ENCODE measurements at regions not wholly inside any gene's neighbourhood (a gene's known extent, or its start where the extent isn't known, plus 50 kb on each side); places are given as distances from the start of the nearest gene placed in this dataset.
"Not testable (repeated sequence)": the region's sequence is repeated elsewhere in the genome, so short reads cannot be mapped to it uniquely, and the experiment has no call there.

GRCh38 chr5:67723873-67724272, 491.7 kb upstream of the PIK3R1 start:
- Mint-ChIP-seq H3K4me3 (no peak overlapping the region), H3K27ac (peak overlapping the region in 1 of 3 experiments; percentile 34), H3K9me3 (peaks cover 17% of the 10 kb centered on the region), H3K36me3 (ENCODE audit: low read depth) (no peaks in the 10 kb centered on the region), H3K27me3 (ENCODE audit: low read depth) (no peaks in the 10 kb centered on the region), H3K4me1 (peaks cover 8% of the 10 kb centered on the region)
- no peak for TF ChIP-seq CTCF (IDR thresholded peaks at IDR 0.05; ENCODE audit: unreplicated experiment in 3 of 3)

DNA sequence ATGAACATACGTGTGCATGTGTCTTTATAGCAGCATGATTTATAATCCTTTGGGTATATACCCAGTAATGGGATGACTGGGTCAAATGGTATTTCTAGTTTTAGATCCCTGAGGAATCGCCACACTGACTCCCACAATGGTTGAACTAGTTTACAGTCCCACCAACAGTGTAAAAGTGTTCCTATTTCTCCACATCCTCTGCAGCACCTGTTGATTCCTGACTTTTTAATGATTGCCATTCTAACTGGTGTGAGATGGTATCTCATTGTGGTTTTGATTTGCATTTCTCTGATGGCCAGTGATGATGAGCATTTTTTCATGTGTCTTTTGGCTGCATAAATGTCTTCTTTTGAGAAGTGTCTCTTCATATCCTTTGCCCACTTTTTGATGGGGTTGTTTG, 493.0 kb upstream of the PIK3R1 start:
- peaks cover 14% of the 10 kb centered on the region for H3K9me3 Mint-ChIP-seq
- not testable (repeated sequence) for H3K36me3 Mint-ChIP-seq (ENCODE audit: low read depth); H3K4me3 Mint-ChIP-seq; H3K27ac Mint-ChIP-seq; H3K4me1 Mint-ChIP-seq; H3K27me3 Mint-ChIP-seq (ENCODE audit: low read depth)

DNA sequence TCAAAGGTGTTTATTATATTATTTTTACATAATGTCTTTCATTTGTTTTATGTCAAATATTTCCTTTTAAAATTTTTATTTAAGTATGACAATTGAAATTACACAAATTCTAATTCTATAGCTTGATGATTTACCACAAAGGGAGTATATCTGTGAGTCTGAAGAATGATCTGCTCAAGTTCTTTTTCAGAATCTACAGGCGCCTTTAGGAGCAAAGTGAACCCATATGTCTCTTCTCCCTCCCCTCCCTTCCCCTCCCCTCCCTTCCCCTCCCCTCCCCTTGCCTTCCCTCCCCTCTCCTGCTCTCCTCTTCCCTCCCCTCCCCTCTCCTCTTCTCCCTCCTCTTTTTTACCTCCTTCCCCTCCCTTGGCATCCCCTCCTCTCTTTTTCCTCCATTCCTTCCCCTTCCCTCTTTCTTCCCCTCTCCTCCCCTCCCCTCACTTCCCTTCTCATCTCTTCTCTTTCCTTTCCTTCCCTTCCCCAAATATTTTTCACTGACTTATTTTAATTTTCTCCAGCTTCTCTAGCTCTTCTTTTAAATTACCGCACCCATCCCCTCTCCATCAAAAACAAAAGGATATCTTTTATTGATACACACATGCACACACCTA, 495.3 kb upstream of the PIK3R1 start:
- H3K27ac Mint-ChIP-seq = no peak overlapping the region
- no peak for TF ChIP-seq CTCF (IDR thresholded peaks at IDR 0.05; ENCODE audit: unreplicated experiment in 3 of 3)
- H3K36me3 Mint-ChIP-seq (ENCODE audit: low read depth) = no peaks in the 10 kb centered on the region
- H3K4me3 Mint-ChIP-seq = no peak overlapping the region
- H3K9me3 Mint-ChIP-seq = peaks cover 14% of the 10 kb centered on the region
- H3K27me3 Mint-ChIP-seq (ENCODE audit: low read depth) = no peaks in the 10 kb centered on the region
- no peaks in the 10 kb centered on the region for H3K4me1 Mint-ChIP-seq

GRCh38 chr5:67702008-67702407, 505.4 kb upstream of the CD180 start:
- Mint-ChIP-seq H3K4me1 (no peaks in the 10 kb centered on the region), H3K4me3 (no peak overlapping the region), H3K27me3 (ENCODE audit: low read depth) (no peaks in the 10 kb centered on the region), H3K36me3 (ENCODE audit: low read depth) (peaks cover 19% of the 10 kb centered on the region), H3K27ac (no peak overlapping the region), H3K9me3 (peaks cover 44% of the 10 kb centered on the region)
- TF ChIP-seq CTCF (IDR thresholded peaks at IDR 0.05; ENCODE audit: unreplicated experiment in 3 of 3) = no peak

GRCh38 chr5:67699560-67699959, 503.0 kb upstream of the CD180 start:
- no peak overlapping the region for H3K27ac Mint-ChIP-seq
- no peak for TF ChIP-seq CTCF (IDR thresholded peaks at IDR 0.05; ENCODE audit: unreplicated experiment in 3 of 3)
- H3K36me3 Mint-ChIP-seq (ENCODE audit: low read depth) = peaks cover 15% of the 10 kb centered on the region
- peaks cover 25% of the 10 kb centered on the region for H3K9me3 Mint-ChIP-seq
- peaks cover 5% of the 10 kb centered on the region for H3K4me1 Mint-ChIP-seq
- H3K27me3 Mint-ChIP-seq (ENCODE audit: low read depth) = no peaks in the 10 kb centered on the region
- H3K4me3 Mint-ChIP-seq = no peak overlapping the region

DNA sequence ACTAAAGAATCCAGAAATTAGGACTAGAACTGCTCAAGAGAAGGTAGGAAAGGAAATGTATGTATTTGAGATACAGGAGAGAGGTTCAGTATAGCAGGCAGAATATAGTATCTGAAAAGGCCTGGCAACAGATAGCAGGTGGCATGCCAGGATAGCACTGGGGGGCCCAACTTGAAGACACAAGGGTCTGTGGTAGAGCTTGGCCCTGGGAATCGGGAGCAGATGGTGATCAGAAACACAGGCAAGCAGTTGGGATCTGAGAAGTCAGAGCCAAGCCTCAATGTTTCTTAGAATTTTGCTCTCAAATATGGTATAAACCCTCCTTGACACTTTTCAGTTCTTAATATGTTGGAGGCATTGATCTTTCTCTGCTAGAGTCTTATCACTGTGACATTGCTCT, 499.8 kb upstream of the CD180 start:
- peaks cover 11% of the 10 kb centered on the region for H3K4me1 Mint-ChIP-seq
- no peak overlapping the region for H3K27ac Mint-ChIP-seq
- no peaks in the 10 kb centered on the region for H3K36me3 Mint-ChIP-seq (ENCODE audit: low read depth)
- no peak overlapping the region for H3K4me3 Mint-ChIP-seq
- H3K27me3 Mint-ChIP-seq (ENCODE audit: low read depth) = no peaks in the 10 kb centered on the region
- peaks cover 10% of the 10 kb centered on the region for H3K9me3 Mint-ChIP-seq
- TF ChIP-seq CTCF (IDR thresholded peaks at IDR 0.05; ENCODE audit: unreplicated experiment in 3 of 3) = no peak

Data from nephron (organoid).